Hindlimb muscle (tissue), 1 donor: ENCODE measurements at regions not wholly inside any gene's neighbourhood (a gene's known extent, or its start where the extent isn't known, plus 50 kb on each side); places are given as distances from the start of the nearest gene placed in this dataset.

Experiments
- DNase-seq: peaks from one replicate; pipeline ENCODE4 v3.0.0-alpha.2; 2013

- DNase-seq, result no peak
Observed at GRCh38 chr3:46089237-46090011, 62.1 kb upstream of the XCR1 start.

- DNase-seq, result no peak
Observed at GRCh38 chr3:46087871-46088270, 60.6 kb upstream of the XCR1 start.

GRCh38 chr3:46086986-46087385 lies 59.7 kb upstream of the XCR1 start:
- DNase-seq, result no peak

- DNase-seq, result no peak
Observed at GRCh38 chr3:46086083-46086437, 58.8 kb upstream of the XCR1 start.

GRCh38 chr3:46085421-46086082 lies 58.3 kb upstream of the XCR1 start:
- DNase-seq, result no peak

GRCh38 chr3:46083956-46084355 lies 56.7 kb upstream of the XCR1 start:
- DNase-seq, result no peak

GRCh38 chr3:46082849-46083248 lies 55.6 kb upstream of the XCR1 start:
- no peak for DNase-seq

- no peak for DNase-seq
Observed at GRCh38 chr3:46082021-46082420, 54.7 kb upstream of the XCR1 start.

GRCh38 chr3:46080969-46081345 lies 53.7 kb upstream of the XCR1 start:
- no peak for DNase-seq

GRCh38 chr3:46080124-46080968 lies 53.1 kb upstream of the XCR1 start:
- no peak for DNase-seq

- DNase-seq, result peak; percentile 90
Observed at GRCh38 chr3:46078712-46079400, 51.6 kb upstream of the XCR1 start.
